B cell (primary cell): ENCODE measurements at regions not wholly inside any gene's neighbourhood (a gene's known extent, or its start where the extent isn't known, plus 50 kb on each side); places are given as distances from the start of the nearest gene placed in this dataset.
"Not testable (repeated sequence)": the region's sequence is repeated elsewhere in the genome, so short reads cannot be mapped to it uniquely, and the experiment has no call there.

Experiments used
- CTCF ChIP-seq: fragments of 200-600 bp; IDR thresholded peaks from one replicate; pipeline ENCODE4 v1.8.0; 2022; ENCODE audit warnings: antibody characterized with exemption, mild to moderate bottlenecking
- EZH2 ChIP-seq: IDR thresholded peaks from 2 replicates; pipeline ENCODE4 v1.6.1; 2012; ENCODE audit warnings: borderline replicate concordance, low read depth, mild to moderate bottlenecking, moderate library complexity, low read length; ENCODE audit not compliant: insufficient read depth, poor library complexity, severe bottlenecking

- TF ChIP-seq EZH2, CTCF: not testable (repeated sequence)
Observed at GRCh38 chr3:106486945-106487639, 618.3 kb upstream of the CBLB start.
